GM12872 (cell line): ENCODE measurements at regions not wholly inside any gene's neighbourhood (a gene's known extent, or its start where the extent isn't known, plus 50 kb on each side); places are given as distances from the start of the nearest gene placed in this dataset.

Experiments used
- CTCF ChIP-seq: IDR thresholded peaks from 3 replicates; pipeline ENCODE4 v1.5.1; 2011; ENCODE audit warnings: low read depth, mild to moderate bottlenecking, low read length, moderate library complexity; ENCODE audit not compliant: insufficient read depth

DNA sequence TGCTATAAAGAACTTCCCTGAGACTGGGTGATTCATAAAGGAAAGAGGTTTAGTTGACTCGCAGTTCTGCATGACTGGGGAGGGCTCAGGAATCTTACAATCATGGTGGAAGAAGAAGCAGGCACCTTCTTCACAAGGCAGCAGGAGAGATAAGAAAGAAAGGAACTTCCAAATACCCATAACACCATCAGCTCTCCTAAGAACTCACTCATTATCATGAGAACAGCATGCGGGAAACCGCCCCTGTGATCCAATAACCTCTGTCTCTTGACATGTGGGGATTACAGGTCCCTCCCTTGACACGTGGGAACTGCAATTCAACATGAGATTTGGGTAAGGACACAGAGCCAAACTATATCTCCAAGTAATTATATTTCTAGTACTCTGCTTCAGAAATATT, 163.8 kb upstream of the CDH20 start:
- no peak for TF ChIP-seq CTCF

DNA sequence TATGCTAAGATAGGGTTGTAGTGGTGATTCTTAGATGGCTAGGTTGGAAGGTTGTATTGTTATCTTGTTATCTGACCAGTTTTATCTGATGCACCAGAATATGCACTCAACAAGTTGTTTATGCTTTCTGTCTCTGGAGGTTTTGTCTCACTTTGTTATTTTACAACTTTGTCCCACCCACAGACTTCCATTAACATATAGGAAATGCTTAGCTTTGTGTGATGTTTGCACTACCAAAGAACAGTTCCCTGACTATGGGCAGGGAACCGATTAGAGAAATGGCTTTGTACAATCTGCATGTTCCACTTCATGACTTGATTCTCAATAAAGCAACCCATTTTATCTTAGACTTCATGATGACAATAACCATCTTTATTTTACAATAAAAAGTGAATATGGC, 160.6 kb upstream of the CDH20 start:
- no peak for TF ChIP-seq CTCF

DNA sequence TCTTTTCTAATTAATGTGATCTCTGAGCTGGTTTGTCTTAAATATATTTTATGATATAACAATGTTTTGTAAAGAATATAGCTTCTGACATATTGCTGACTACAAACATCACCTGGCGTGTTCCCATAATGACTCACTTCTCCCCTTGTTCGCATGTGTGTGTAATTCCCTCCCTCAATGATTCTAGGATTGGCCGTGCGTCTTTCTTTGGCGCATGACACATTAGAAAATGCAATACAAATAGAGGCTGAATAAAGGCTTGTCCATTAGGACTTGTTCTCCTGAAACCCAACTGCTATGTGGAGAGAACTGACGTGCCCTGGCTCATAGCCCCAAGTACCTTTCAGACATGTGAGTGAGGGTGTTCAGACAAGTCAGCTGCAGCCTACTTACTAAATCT, 159.7 kb upstream of the CDH20 start:
- no peak for TF ChIP-seq CTCF

DNA sequence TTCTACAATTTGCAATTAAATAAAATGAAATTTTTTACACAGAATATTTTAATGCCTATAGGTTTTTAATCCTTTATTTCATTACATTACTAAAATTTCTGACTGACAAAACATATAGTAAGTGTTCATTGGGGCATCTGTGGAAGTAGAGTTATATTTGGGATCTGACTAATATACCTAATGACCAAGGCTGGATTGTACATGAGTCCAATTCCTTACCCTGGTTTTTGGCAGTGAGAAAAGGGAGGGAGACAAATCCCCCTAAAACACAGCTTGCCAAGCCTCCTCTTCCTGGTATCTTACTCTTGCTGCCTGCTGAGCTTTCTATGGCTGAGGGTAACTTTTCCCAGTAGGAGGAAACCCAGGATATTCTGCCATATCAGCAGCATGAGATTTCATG, 149.4 kb upstream of the CDH20 start:
- no peak for TF ChIP-seq CTCF

DNA sequence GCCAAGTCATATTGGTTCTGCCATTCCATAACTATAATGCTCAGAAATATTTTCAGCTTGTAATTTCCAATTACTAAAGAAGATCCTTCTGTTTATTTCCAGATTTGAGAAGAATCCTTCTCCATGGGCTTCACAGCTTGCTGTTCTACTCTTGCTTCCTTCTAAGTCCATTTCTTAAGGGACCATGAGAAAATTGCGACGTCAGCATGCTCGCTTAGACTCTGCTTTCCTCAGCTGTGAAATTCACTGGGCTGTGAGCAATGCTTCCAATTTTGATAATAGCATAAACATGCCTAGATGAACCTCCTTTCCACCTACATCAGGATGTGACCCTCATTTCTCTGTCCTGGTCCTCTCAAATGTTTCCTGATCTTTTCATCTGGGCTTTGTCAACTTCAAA, 145.3 kb upstream of the CDH20 start:
- no peak for TF ChIP-seq CTCF

GRCh38 chr18:61189376-61189775, 143.9 kb upstream of the CDH20 start:
- no peak for TF ChIP-seq CTCF

DNA sequence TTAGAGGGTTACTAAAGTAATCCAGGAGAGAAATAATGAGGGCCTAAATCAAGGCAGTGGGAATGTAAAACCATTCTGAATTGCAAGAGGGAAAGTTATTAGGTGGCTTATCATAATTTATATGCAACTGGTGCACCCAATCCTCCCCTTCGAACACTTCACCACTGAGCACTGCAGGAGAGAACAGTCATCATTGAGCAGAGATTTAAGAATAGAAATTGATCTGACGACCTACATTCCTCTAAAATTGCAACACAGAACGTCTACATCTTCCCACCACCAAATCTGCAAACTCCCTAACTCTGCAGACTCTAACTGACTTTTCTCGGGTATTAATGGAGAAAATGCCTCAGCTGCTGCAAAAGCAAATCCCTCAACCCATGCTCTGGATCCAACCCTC, 138.5 kb upstream of the CDH20 start:
- no peak for TF ChIP-seq CTCF

GRCh38 chr18:61196750-61197149, 136.5 kb upstream of the CDH20 start:
- TF ChIP-seq CTCF = no peak
